ENCODE measurements at regions not wholly inside any gene's neighbourhood (a gene's known extent, or its start where the extent isn't known, plus 50 kb on each side); places are given as distances from the start of the nearest gene placed in this dataset.

- no peak for DNase-seq
Measured at GRCh38 chr14:65360144-65360784, 52.3 kb upstream of the FUT8 start.

GRCh38 chr14:65361920-65362319, 50.6 kb upstream of the FUT8 start:
- no peak for DNase-seq
